ENCODE measurements at regions not wholly inside any gene's neighbourhood (a gene's known extent, or its start where the extent isn't known, plus 50 kb on each side); places are given as distances from the start of the nearest gene placed in this dataset.

DNA sequence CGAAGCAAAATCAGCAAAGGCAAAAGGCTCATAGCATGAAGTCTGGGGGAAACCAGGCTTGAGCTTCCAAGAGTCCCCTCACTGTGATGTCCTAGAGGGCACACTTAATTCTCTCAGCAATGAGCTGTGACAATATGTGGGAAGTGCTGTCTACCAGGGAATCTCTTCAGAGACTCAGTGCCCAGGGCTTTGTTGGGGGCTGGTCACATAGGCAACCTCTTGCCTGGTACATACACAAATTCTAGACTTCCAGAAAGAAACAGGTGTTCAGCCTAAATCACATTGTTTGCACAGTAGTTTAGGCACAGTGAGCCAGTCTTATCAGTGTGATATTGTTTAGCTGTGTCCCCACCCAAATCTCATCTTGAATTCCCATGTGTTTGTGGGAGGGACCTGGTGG, 400.5 kb downstream of the PRDM2 start:
- Histone ChIP-seq H3K4me3 (ENCODE audit: low read depth, low read length, poor library complexity, severe bottlenecking) (no peak overlapping the region), H3K4me1 (ENCODE audit: insufficient read depth, low read length, poor library complexity, severe bottlenecking) (no peaks in the 10 kb centered on the region), H3K27ac (ENCODE audit: low read depth, low read length, poor library complexity, severe bottlenecking) (no peak overlapping the region), H3K27me3 (replicated peaks; ENCODE audit: insufficient read depth, low read depth, low read length, poor library complexity) (no peaks in the 10 kb centered on the region), H3K36me3 (ENCODE audit: insufficient read depth, low read length, poor library complexity, severe bottlenecking) (no peaks in the 10 kb centered on the region), H3K9me3 (ENCODE audit: low read depth, low read length, poor library complexity, severe bottlenecking) (no peaks in the 10 kb centered on the region)
- intact Hi-C loops (cut with micrococcal nuclease; ENCODE audit: unreplicated experiment) = no loop called here
- TF ChIP-seq, protein P1, sequence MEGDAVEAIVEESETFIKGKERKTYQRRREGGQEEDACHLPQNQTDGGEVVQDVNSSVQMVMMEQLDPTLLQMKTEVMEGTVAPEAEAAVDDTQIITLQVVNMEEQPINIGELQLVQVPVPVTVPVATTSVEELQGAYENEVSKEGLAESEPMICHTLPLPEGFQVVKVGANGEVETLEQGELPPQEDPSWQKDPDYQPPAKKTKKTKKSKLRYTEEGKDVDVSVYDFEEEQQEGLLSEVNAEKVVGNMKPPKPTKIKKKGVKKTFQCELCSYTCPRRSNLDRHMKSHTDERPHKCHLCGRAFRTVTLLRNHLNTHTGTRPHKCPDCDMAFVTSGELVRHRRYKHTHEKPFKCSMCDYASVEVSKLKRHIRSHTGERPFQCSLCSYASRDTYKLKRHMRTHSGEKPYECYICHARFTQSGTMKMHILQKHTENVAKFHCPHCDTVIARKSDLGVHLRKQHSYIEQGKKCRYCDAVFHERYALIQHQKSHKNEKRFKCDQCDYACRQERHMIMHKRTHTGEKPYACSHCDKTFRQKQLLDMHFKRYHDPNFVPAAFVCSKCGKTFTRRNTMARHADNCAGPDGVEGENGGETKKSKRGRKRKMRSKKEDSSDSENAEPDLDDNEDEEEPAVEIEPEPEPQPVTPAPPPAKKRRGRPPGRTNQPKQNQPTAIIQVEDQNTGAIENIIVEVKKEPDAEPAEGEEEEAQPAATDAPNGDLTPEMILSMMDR (conservative IDR thresholded peaks at IDR 0.05; ENCODE audit: low read depth, low read length) = no peak
- no peak for TF ChIP-seq EZH2 (IDR thresholded peaks at IDR 0.05; ENCODE audit: borderline replicate concordance, low read depth, low read length, poor library complexity, severe bottlenecking)
- BruUV-seq (replicated peaks) = no TSS peak
- ChIA-PET POLR2A (ENCODE audit: low non-redundant PET) (no interaction called here), CTCF (no interaction called here)
- no peak for DNase-seq (ENCODE audit: low spot score)

DNA sequence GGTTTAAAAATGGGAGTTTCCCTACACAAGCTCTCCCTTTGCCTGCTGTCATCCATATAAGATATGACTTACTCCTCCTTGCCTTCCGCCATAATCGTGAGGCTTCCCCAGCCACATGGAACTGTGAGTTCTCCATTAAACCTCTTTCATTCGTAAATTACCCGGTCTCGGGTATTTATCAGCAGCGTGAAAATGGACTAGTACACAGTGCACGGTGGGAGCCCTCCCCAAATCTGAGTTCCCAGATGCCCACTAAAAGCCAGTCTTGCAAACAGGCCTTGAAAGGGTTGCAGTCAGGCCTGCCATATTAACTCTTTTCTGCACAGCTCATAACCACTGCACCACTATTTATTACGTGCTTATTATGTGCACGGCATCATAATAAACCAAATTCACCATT, 400.9 kb downstream of the PRDM2 start:
- Histone ChIP-seq H3K27me3 (replicated peaks; ENCODE audit: insufficient read depth, low read depth, low read length, poor library complexity) (no peaks in the 10 kb centered on the region), H3K4me3 (ENCODE audit: low read depth, low read length, poor library complexity, severe bottlenecking) (no peak overlapping the region), H3K4me1 (ENCODE audit: insufficient read depth, low read length, poor library complexity, severe bottlenecking) (no peaks in the 10 kb centered on the region), H3K27ac (ENCODE audit: low read depth, low read length, poor library complexity, severe bottlenecking) (no peak overlapping the region), H3K36me3 (ENCODE audit: insufficient read depth, low read length, poor library complexity, severe bottlenecking) (no peaks in the 10 kb centered on the region), H3K9me3 (ENCODE audit: low read depth, low read length, poor library complexity, severe bottlenecking) (no peaks in the 10 kb centered on the region)
- TF ChIP-seq, protein P1 (conservative IDR thresholded peaks at IDR 0.05; ENCODE audit: low read depth, low read length) = no peak
- TF ChIP-seq EZH2 (IDR thresholded peaks at IDR 0.05; ENCODE audit: borderline replicate concordance, low read depth, low read length, poor library complexity, severe bottlenecking) = no peak
- ChIA-PET POLR2A (ENCODE audit: low non-redundant PET) (no interaction called here), CTCF (no interaction called here)
- intact Hi-C loops (cut with micrococcal nuclease; ENCODE audit: unreplicated experiment) = no loop called here
- BruUV-seq (replicated peaks) = no TSS peak
- no peak for DNase-seq (ENCODE audit: low spot score)

DNA sequence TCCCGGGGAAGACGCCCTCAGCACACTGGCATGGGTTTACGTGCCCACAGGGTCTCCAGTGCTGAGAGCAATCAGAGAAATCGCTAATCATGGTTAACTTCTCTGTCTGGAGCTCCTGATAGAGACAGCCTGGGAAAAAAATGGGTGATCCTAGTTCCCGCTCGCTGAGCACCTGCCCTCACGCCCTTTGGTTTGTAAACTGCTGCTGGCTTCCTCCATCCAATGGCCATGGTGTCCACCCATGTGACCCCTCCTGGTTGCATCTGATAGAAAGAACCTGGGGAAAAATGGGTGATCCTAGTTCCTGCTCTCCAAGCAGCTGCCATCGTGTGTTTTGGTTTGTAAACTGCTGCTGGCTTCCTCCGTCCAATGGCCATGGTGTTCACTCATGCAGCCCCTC, 402.2 kb downstream of the PRDM2 start:
- intact Hi-C loops (cut with micrococcal nuclease; ENCODE audit: unreplicated experiment) = no loop called here
- Histone ChIP-seq H3K4me1 (ENCODE audit: insufficient read depth, low read length, poor library complexity, severe bottlenecking) (no peaks in the 10 kb centered on the region), H3K27ac (ENCODE audit: low read depth, low read length, poor library complexity, severe bottlenecking) (no peak overlapping the region), H3K27me3 (replicated peaks; ENCODE audit: insufficient read depth, low read depth, low read length, poor library complexity) (no peaks in the 10 kb centered on the region), H3K9me3 (ENCODE audit: low read depth, low read length, poor library complexity, severe bottlenecking) (no peaks in the 10 kb centered on the region), H3K36me3 (ENCODE audit: insufficient read depth, low read length, poor library complexity, severe bottlenecking) (no peaks in the 10 kb centered on the region), H3K4me3 (ENCODE audit: low read depth, low read length, poor library complexity, severe bottlenecking) (no peak overlapping the region)
- no peak for DNase-seq (ENCODE audit: low spot score)
- CTCF ChIA-PET = no interaction called here
- POLR2A ChIA-PET (ENCODE audit: low non-redundant PET) = no interaction called here
- BruUV-seq (replicated peaks) = no TSS peak
- TF ChIP-seq, protein P1 (conservative IDR thresholded peaks at IDR 0.05; ENCODE audit: low read depth, low read length) = no peak
- no peak for TF ChIP-seq EZH2 (IDR thresholded peaks at IDR 0.05; ENCODE audit: borderline replicate concordance, low read depth, low read length, poor library complexity, severe bottlenecking)

Measured in A673 (cell line).